Hepatocyte (in vitro differentiated cells): ENCODE measurements at regions not wholly inside any gene's neighbourhood (a gene's known extent, or its start where the extent isn't known, plus 50 kb on each side); places are given as distances from the start of the nearest gene placed in this dataset.
A peak's percentile ranks its signal among the peaks of the same experiment; 100 is the strongest.

Source experiments
- DNase-seq: peaks from one replicate; pipeline ENCODE4 v3.0.0-alpha.2; 2016; ENCODE audit warnings: low spot score
- H2AFZ ChIP-seq: fragments of 200-600 bp; sonication (generic); 2 replicates; pipeline ENCODE4 v1.6.0; 2016; ENCODE audit warnings: antibody characterized with exemption, mild to moderate bottlenecking
- H3K27ac ChIP-seq: fragments of 200-600 bp; sonication (generic); 2 replicates; pipeline ENCODE4 v1.5.1; 2016; ENCODE audit warnings: mild to moderate bottlenecking
- H3K27me3 ChIP-seq: fragments of 200-600 bp; sonication (generic); 2 replicates; pipeline ENCODE4 v1.6.1; 2016
- H3K36me3 ChIP-seq: fragments of 200-600 bp; sonication (generic); replicated peaks from 2 replicates; pipeline ENCODE4 v1.5.1; 2016; ENCODE audit warnings: low read depth; ENCODE audit not compliant: insufficient read depth
- H3K4me1 ChIP-seq: fragments of 200-600 bp; sonication (generic); 2 replicates; pipeline ENCODE4 v1.5.1; 2016; ENCODE audit warnings: mild to moderate bottlenecking, moderate library complexity; ENCODE audit not compliant: insufficient read depth
- H3K4me2 ChIP-seq: fragments of 200-600 bp; sonication (generic); 2 replicates; pipeline ENCODE4 v1.6.0; 2016
- H3K4me3 ChIP-seq: fragments of 200-600 bp; sonication (generic); 2 replicates; pipeline ENCODE4 v1.5.1; 2016; ENCODE audit warnings: mild to moderate bottlenecking
- H3K79me2 ChIP-seq: fragments of 200-600 bp; sonication (generic); 2 replicates; pipeline ENCODE4 v1.6.0; 2017; ENCODE audit warnings: mild to moderate bottlenecking
- H3K9me2 ChIP-seq: fragments of 200-600 bp; sonication (generic); replicated peaks from 2 replicates; pipeline ENCODE4 v1.6.0; 2017; ENCODE audit warnings: mild to moderate bottlenecking; ENCODE audit not compliant: insufficient read depth
- H3K9me3 ChIP-seq: fragments of 200-600 bp; sonication (generic); 2 replicates; pipeline ENCODE4 v1.5.1; 2016; ENCODE audit warnings: low read depth, mild to moderate bottlenecking
- H4K20me1 ChIP-seq: fragments of 200-600 bp; sonication (generic); 2 replicates; pipeline ENCODE4 v1.6.0; 2016; ENCODE audit warnings: mild to moderate bottlenecking; ENCODE audit not compliant: insufficient read depth, poor library complexity, severe bottlenecking
- CTCF ChIP-seq: fragments of 200-600 bp; sonication (generic); IDR thresholded peaks from 2 replicates; pipeline ENCODE4 v1.5.1; 2016; ENCODE audit warnings: antibody characterized with exemption, mild to moderate bottlenecking; ENCODE audit not compliant: poor library complexity
- EZH2 ChIP-seq: fragments of 200-600 bp; sonication (generic); IDR thresholded peaks from 2 replicates; pipeline ENCODE4 v1.6.1; 2016; ENCODE audit warnings: antibody characterized with exemption, mild to moderate bottlenecking, borderline replicate concordance
- EZH2phosphoT487 ChIP-seq: fragments of 200-600 bp; sonication (generic); IDR thresholded peaks from one replicate; pipeline ENCODE4 v1.6.1; 2018; ENCODE audit warnings: antibody characterized with exemption, mild to moderate bottlenecking, low read depth, moderate library complexity; ENCODE audit not compliant: unreplicated experiment, severe bottlenecking
- WGBS: methylation state at CpG from one replicate; pipeline ENCODE4 v1.1.6; 2016; ENCODE audit warnings: low lambda C conversion rate; ENCODE audit errors: missing lambda C conversion rate; 5-methylcytosine and 5-hydroxymethylcytosine counted together

GRCh38 chr21:38041493-38041892, 125.2 kb upstream of the KCNJ6 start:
- 69% methylated on average over 6 of the region's 6 CpGs for WGBS
- no peaks in the 10 kb centered on the region for H3K27me3 ChIP-seq
- TF ChIP-seq CTCF (no peak), EZH2phosphoT487 (no peak), EZH2 (no peak)
- H3K79me2 ChIP-seq, result no peaks in the 10 kb centered on the region
- H3K4me3 ChIP-seq, result no peak overlapping the region
- H3K9me2 ChIP-seq, result no peaks in the 10 kb centered on the region
- H3K36me3 ChIP-seq, result no peaks in the 10 kb centered on the region
- no peaks in the 10 kb centered on the region for H3K4me1 ChIP-seq
- no peak overlapping the region for H3K27ac ChIP-seq
- DNase-seq, result no peak
- no peak overlapping the region for H2AFZ ChIP-seq
- H4K20me1 ChIP-seq, result no peaks in the 10 kb centered on the region
- H3K4me2 ChIP-seq, result no peak overlapping the region
- no peaks in the 10 kb centered on the region for H3K9me3 ChIP-seq

- TF ChIP-seq CTCF (no peak), EZH2phosphoT487 (no peak), EZH2 (no peak)
- Histone ChIP-seq H3K4me1 (no peaks in the 10 kb centered on the region), H3K4me3 (no peak overlapping the region), H3K27me3 (no peaks in the 10 kb centered on the region), H3K9me2 (no peaks in the 10 kb centered on the region), H3K4me2 (no peak overlapping the region), H4K20me1 (no peaks in the 10 kb centered on the region), H3K79me2 (no peaks in the 10 kb centered on the region), H3K36me3 (no peaks in the 10 kb centered on the region), H2AFZ (no peak overlapping the region), H3K9me3 (no peaks in the 10 kb centered on the region), H3K27ac (no peak overlapping the region)
- DNase-seq, result peak; percentile 26
- WGBS, result 75% methylated on average over 2 of the region's 2 CpGs
These were observed 126.0 kb upstream of the KCNJ6 start for GRCh38 chr21:38042246-38042645.

GRCh38 chr21:38048167-38048566, 131.9 kb upstream of the KCNJ6 start:
- no peak overlapping the region for H3K4me2 ChIP-seq
- no peaks in the 10 kb centered on the region for H3K36me3 ChIP-seq
- DNase-seq, result no peak
- no peaks in the 10 kb centered on the region for H3K27me3 ChIP-seq
- no peaks in the 10 kb centered on the region for H3K9me2 ChIP-seq
- no peak overlapping the region for H3K4me3 ChIP-seq
- no peaks in the 10 kb centered on the region for H3K4me1 ChIP-seq
- WGBS, result 84% methylated on average over 9 of the region's 9 CpGs
- H3K79me2 ChIP-seq, result no peaks in the 10 kb centered on the region
- TF ChIP-seq EZH2phosphoT487 (no peak), EZH2 (no peak), CTCF (no peak)
- no peak overlapping the region for H2AFZ ChIP-seq
- H3K9me3 ChIP-seq, result no peaks in the 10 kb centered on the region
- H3K27ac ChIP-seq, result no peak overlapping the region
- H4K20me1 ChIP-seq, result no peaks in the 10 kb centered on the region

GRCh38 chr21:38054334-38054733, 138.1 kb upstream of the KCNJ6 start:
- no peaks in the 10 kb centered on the region for H3K79me2 ChIP-seq
- no peaks in the 10 kb centered on the region for H3K4me1 ChIP-seq
- no peak overlapping the region for H3K27ac ChIP-seq
- WGBS, result 63% methylated on average over 4 of the region's 4 CpGs
- no peak overlapping the region for H2AFZ ChIP-seq
- no peaks in the 10 kb centered on the region for H4K20me1 ChIP-seq
- no peaks in the 10 kb centered on the region for H3K27me3 ChIP-seq
- H3K9me2 ChIP-seq, result no peaks in the 10 kb centered on the region
- H3K9me3 ChIP-seq, result no peaks in the 10 kb centered on the region
- DNase-seq, result no peak
- TF ChIP-seq EZH2, result no peak
- TF ChIP-seq EZH2phosphoT487, result no peak
- TF ChIP-seq CTCF, result no peak
- no peaks in the 10 kb centered on the region for H3K36me3 ChIP-seq
- H3K4me3 ChIP-seq, result no peak overlapping the region
- no peak overlapping the region for H3K4me2 ChIP-seq
